Activated CD4-positive, alpha-beta T cell treated with anti-CD3 and anti-CD28 coated beads, Interleukin-2, amount 10 ng/mL, durations not matched to agents 24 days and 14 days (primary cell): ENCODE measurements at regions not wholly inside any gene's neighbourhood (a gene's known extent, or its start where the extent isn't known, plus 50 kb on each side); places are given as distances from the start of the nearest gene placed in this dataset.

Source experiments
- DNase-seq: peaks from one replicate; pipeline ENCODE4 v3.0.0; 2022
- H3K27ac Mint-ChIP-seq: one replicate; pipeline ENCODE4 v1.8.0; 2022; ENCODE audit warnings: mild to moderate bottlenecking, mixed read lengths
- H3K27me3 Mint-ChIP-seq: one replicate; pipeline ENCODE4 v1.8.0; 2022; ENCODE audit warnings: mixed read lengths
- H3K36me3 Mint-ChIP-seq: one replicate; pipeline ENCODE4 v1.8.0; 2022; ENCODE audit warnings: low read depth, mild to moderate bottlenecking, mixed read lengths
- H3K4me1 Mint-ChIP-seq: one replicate; pipeline ENCODE4 v1.8.0; 2021; ENCODE audit warnings: mixed read lengths
- H3K4me3 Mint-ChIP-seq: one replicate; pipeline ENCODE4 v1.8.0; 2022; ENCODE audit warnings: mild to moderate bottlenecking, moderate library complexity, mixed read lengths
- H3K9me3 Mint-ChIP-seq: one replicate; pipeline ENCODE4 v1.8.0; 2021; ENCODE audit warnings: mixed read lengths
- intact Hi-C: fragments of 100-400 bp; cut with micrococcal nuclease; formaldehyde crosslinking; loops from one replicate; pipeline ENCODE4 v1.15.1; 2023

GRCh38 chr2:226647621-226648518 lies 151.8 kb downstream of the IRS1 start:
- intact Hi-C loops = no loop called here
- Mint-ChIP-seq H3K4me3 (no peak overlapping the region), H3K36me3 (peaks cover 17% of the 10 kb centered on the region), H3K4me1 (peaks cover 33% of the 10 kb centered on the region), H3K9me3 (peaks cover 13% of the 10 kb centered on the region), H3K27me3 (peaks cover 8% of the 10 kb centered on the region), H3K27ac (no peak overlapping the region)
- no peak for DNase-seq

DNA sequence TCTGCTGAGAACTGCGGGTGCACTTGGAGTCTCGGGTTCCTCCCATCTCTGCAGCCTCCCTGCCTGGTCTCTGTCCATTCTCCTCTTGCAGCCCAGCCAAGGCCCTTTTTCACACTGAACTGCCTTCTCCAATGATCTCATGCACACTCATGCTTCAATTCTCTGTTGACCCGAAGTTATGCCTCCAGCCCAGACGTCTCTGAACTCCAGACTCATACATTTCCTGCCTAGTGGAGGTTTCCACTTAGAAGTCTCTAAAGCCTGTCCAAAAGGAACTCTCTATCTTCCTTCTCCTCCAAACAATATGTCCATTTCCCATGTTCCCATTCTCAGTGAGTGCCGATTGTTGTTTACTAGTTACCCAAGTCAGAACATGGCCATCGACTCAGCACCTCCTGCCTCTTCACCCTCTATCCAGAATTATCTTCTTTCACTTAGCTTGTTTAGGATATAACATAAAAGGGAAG lies 155.2 kb downstream of the IRS1 start:
- H3K9me3 Mint-ChIP-seq = peaks cover 18% of the 10 kb centered on the region
- peaks cover 11% of the 10 kb centered on the region for H3K27me3 Mint-ChIP-seq
- H3K27ac Mint-ChIP-seq = no peak overlapping the region
- DNase-seq = no peak
- no peak overlapping the region for H3K4me3 Mint-ChIP-seq
- intact Hi-C loops = no loop called here
- H3K36me3 Mint-ChIP-seq = peaks cover 6% of the 10 kb centered on the region
- peaks cover 2% of the 10 kb centered on the region for H3K4me1 Mint-ChIP-seq

- H3K27ac Mint-ChIP-seq = no peak overlapping the region
- no peak for DNase-seq
- H3K4me3 Mint-ChIP-seq = no peak overlapping the region
- H3K4me1 Mint-ChIP-seq = no peaks in the 10 kb centered on the region
- H3K9me3 Mint-ChIP-seq = peaks cover 13% of the 10 kb centered on the region
- intact Hi-C loops = no loop called here
- peaks cover 12% of the 10 kb centered on the region for H3K27me3 Mint-ChIP-seq
- peaks cover under 1% of the 10 kb centered on the region for H3K36me3 Mint-ChIP-seq
Observed at GRCh38 chr2:226643946-226644282, 155.7 kb downstream of the IRS1 start.

DNA sequence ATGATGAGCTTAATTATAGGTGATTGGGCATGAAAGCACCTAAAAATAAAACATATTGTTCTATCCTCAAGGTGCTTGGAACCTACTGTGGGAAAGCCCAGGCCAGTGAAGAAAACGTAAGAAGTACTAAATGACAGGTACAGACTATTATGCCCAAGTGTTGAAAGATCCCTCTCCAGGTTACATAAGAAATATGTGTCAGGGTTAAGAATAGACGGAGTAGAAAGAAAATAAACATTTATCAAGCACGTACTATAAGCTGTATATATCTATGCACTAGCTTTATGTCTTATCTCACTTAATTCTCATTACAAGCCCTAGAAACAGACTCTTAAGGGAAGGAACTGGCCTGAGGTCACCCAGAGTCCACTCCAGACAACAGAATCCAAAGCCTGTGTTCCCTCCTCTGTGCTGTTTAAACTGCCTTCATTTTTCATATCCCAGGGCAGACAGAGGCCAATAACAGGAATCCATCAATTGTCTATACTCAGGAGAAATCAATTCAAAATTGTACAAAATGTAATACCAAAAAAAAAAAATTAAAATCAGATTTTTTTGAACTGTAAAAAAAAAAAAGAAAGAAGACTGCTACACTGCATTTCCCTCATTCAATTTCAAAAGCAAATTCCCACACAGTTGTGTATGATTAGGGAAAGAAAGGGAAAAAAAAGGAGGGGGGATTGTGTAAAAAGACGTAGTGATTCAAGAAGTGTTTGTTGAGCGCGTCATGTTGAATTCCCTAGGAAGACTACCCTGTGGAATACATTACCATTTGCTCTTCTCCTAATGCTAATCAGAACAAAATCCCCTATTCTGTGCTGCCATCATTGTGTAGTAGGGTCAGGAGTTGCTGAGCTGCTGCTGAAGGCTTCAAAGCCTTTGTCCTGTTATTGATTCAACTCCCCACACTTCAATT lies 156.3 kb downstream of the IRS1 start:
- H3K27ac Mint-ChIP-seq = no peak overlapping the region
- no peaks in the 10 kb centered on the region for H3K4me1 Mint-ChIP-seq
- peaks cover 13% of the 10 kb centered on the region for H3K9me3 Mint-ChIP-seq
- intact Hi-C loops = no loop called here
- no peak for DNase-seq
- H3K27me3 Mint-ChIP-seq = peaks cover 12% of the 10 kb centered on the region
- no peak overlapping the region for H3K4me3 Mint-ChIP-seq
- no peaks in the 10 kb centered on the region for H3K36me3 Mint-ChIP-seq

GRCh38 chr2:226641008-226641407 lies 158.6 kb downstream of the IRS1 start:
- intact Hi-C loops = no loop called here
- H3K36me3 Mint-ChIP-seq = no peaks in the 10 kb centered on the region
- DNase-seq = no peak
- H3K9me3 Mint-ChIP-seq = peaks cover 14% of the 10 kb centered on the region
- H3K4me3 Mint-ChIP-seq = no peak overlapping the region
- peaks cover 23% of the 10 kb centered on the region for H3K27me3 Mint-ChIP-seq
- no peaks in the 10 kb centered on the region for H3K4me1 Mint-ChIP-seq
- no peak overlapping the region for H3K27ac Mint-ChIP-seq

DNA sequence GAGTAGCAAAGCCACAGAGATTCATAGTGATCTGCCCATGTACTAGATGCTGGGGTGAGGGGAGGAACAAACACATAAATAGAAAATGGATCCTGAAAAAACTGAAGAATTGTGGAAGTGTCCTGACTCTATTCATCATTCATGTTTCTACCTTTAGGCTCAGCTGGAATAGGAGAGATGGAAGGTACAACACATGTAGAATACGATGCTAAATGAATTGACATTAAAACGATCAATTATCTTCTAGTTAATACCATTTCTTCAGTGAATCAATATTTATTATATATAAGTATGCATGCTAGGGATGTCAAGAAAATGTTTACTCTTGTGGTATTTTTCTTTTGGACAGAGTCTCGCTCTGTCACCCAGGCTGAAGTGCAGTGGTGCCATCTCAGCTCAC lies 159.1 kb downstream of the IRS1 start:
- peaks cover 26% of the 10 kb centered on the region for H3K27me3 Mint-ChIP-seq
- DNase-seq = no peak
- intact Hi-C loops = no loop called here
- no peak overlapping the region for H3K4me3 Mint-ChIP-seq
- no peaks in the 10 kb centered on the region for H3K4me1 Mint-ChIP-seq
- H3K9me3 Mint-ChIP-seq = peaks cover 15% of the 10 kb centered on the region
- H3K36me3 Mint-ChIP-seq = no peaks in the 10 kb centered on the region
- H3K27ac Mint-ChIP-seq = no peak overlapping the region

- intact Hi-C loops = no loop called here
- H3K4me1 Mint-ChIP-seq = no peaks in the 10 kb centered on the region
- H3K36me3 Mint-ChIP-seq = no peaks in the 10 kb centered on the region
- H3K4me3 Mint-ChIP-seq = no peak overlapping the region
- DNase-seq = no peak
- no peak overlapping the region for H3K27ac Mint-ChIP-seq
- peaks cover 33% of the 10 kb centered on the region for H3K27me3 Mint-ChIP-seq
- H3K9me3 Mint-ChIP-seq = peaks cover 15% of the 10 kb centered on the region
Observed at GRCh38 chr2:226639550-226639949, 160.1 kb downstream of the IRS1 start.

DNA sequence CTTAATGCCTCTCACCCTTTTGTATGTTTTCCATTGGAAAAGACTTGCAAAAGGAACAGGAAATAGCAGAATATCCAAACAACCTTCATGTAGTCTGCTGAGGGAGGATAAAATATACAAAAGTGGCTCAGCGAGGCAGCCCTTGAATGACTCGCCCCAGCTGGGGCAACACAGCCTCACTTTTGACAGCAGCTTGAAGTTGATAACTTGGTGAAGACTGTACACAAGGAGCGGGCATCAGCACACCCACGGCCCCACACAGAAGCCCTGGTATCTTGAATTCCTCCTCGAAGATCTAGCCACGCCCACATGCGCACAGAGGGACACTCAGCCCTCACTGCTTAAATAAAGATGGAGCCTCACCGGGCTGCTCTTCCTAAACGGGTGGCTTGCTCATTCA lies 161.0 kb downstream of the IRS1 start:
- H3K4me1 Mint-ChIP-seq = no peaks in the 10 kb centered on the region
- no peak overlapping the region for H3K4me3 Mint-ChIP-seq
- peaks cover 30% of the 10 kb centered on the region for H3K27me3 Mint-ChIP-seq
- H3K9me3 Mint-ChIP-seq = peaks cover 15% of the 10 kb centered on the region
- H3K27ac Mint-ChIP-seq = no peak overlapping the region
- H3K36me3 Mint-ChIP-seq = no peaks in the 10 kb centered on the region
- no peak for DNase-seq
- intact Hi-C loops = no loop called here

DNA sequence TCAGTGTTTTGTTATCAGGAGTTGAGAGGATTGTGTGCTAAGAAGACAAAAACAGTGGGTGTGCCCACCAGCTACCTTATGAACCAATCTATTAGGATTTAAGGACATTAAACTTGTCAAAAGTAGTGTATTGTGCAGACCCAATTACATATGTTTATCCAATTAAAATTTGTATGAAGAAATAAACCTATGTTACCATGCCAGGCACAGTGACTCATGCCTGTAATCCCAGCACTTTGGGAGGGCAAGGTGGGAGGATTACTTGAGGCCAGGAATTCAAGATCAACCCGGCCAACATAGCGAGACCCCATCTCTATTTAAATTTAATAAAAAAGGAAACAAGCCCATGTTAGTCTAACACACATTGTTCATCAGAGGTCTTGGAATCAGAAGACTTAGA lies 162.2 kb downstream of the IRS1 start:
- peaks cover 30% of the 10 kb centered on the region for H3K27me3 Mint-ChIP-seq
- no peak for DNase-seq
- no peak overlapping the region for H3K27ac Mint-ChIP-seq
- H3K36me3 Mint-ChIP-seq = no peaks in the 10 kb centered on the region
- no peaks in the 10 kb centered on the region for H3K4me1 Mint-ChIP-seq
- no peak overlapping the region for H3K4me3 Mint-ChIP-seq
- intact Hi-C loops = no loop called here
- H3K9me3 Mint-ChIP-seq = peaks cover 15% of the 10 kb centered on the region

DNA sequence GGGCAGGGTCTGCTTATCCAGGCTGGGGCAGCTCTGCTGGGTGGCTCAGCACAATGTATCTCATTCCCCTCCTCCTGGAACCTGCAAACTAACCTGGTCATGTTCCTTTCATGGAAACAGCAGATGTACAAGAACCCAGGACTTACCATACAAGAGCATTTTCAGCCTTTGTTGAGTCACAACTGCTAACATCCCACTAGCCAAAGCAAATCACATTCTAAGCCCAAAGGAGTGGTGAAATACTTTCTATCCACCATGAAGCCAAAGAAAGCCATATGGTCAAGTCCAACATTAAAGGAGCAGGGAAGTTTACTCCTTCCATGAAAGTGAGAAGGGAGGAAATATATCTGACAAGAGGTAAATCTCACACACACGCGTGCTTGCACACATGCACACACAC lies 163.0 kb downstream of the IRS1 start:
- intact Hi-C loops = no loop called here
- Mint-ChIP-seq H3K27ac (no peak overlapping the region), H3K9me3 (peaks cover 15% of the 10 kb centered on the region), H3K27me3 (peaks cover 30% of the 10 kb centered on the region), H3K4me1 (no peaks in the 10 kb centered on the region), H3K36me3 (no peaks in the 10 kb centered on the region), H3K4me3 (no peak overlapping the region)
- no peak for DNase-seq

GRCh38 chr2:226634943-226635604 lies 164.5 kb downstream of the IRS1 start:
- Mint-ChIP-seq H3K4me1 (no peaks in the 10 kb centered on the region), H3K27me3 (peaks cover 32% of the 10 kb centered on the region), H3K4me3 (no peak overlapping the region)

GRCh38 chr2:226631671-226632070 lies 167.9 kb downstream of the IRS1 start:
- DNase-seq = no peak
- intact Hi-C loops = no loop called here
- no peak overlapping the region for H3K27ac Mint-ChIP-seq
- H3K36me3 Mint-ChIP-seq = no peaks in the 10 kb centered on the region
- peaks cover 24% of the 10 kb centered on the region for H3K27me3 Mint-ChIP-seq
- no peak overlapping the region for H3K4me3 Mint-ChIP-seq
- no peaks in the 10 kb centered on the region for H3K4me1 Mint-ChIP-seq
- peaks cover 7% of the 10 kb centered on the region for H3K9me3 Mint-ChIP-seq

More at GRCh38 chr2:226634943-226635604, 164.5 kb downstream of the IRS1 start:
- intact Hi-C loops = no loop called here
- Mint-ChIP-seq H3K36me3 (no peaks in the 10 kb centered on the region), H3K9me3 (peaks cover 10% of the 10 kb centered on the region), H3K27ac (no peak overlapping the region)
- no peak for DNase-seq

DNA sequence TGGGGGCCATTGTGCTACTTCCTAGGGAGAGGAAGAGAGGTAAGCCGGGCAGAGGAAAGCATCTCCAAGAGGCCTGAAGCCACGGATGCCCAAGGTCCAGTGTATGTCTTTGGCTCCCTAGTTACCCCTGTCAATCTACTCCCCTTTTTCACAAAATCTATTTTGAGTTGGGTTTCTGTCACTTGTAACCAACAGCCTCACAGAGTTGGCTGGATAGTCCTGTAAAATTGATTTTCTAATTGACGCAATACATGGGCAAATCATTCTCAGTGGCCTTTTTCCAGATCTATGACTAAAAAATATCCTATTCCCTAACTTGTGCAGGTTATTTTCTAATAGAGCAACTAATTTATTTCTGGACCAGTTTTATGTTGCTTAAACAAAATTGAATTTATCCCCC lies 168.4 kb downstream of the IRS1 start:
- H3K27ac Mint-ChIP-seq = no peak overlapping the region
- no peak overlapping the region for H3K4me3 Mint-ChIP-seq
- DNase-seq = no peak
- intact Hi-C loops = no loop called here
- peaks cover 6% of the 10 kb centered on the region for H3K9me3 Mint-ChIP-seq
- peaks cover 23% of the 10 kb centered on the region for H3K27me3 Mint-ChIP-seq
- no peaks in the 10 kb centered on the region for H3K36me3 Mint-ChIP-seq
- H3K4me1 Mint-ChIP-seq = no peaks in the 10 kb centered on the region

- Mint-ChIP-seq H3K27ac (no peak overlapping the region), H3K27me3 (peaks cover 6% of the 10 kb centered on the region), H3K36me3 (no peaks in the 10 kb centered on the region), H3K4me1 (no peaks in the 10 kb centered on the region), H3K9me3 (peaks cover 8% of the 10 kb centered on the region), H3K4me3 (no peak overlapping the region)
- no peak for DNase-seq
- intact Hi-C loops = no loop called here
Observed at GRCh38 chr2:226625946-226626345, 173.7 kb downstream of the IRS1 start.
